ENCODE measurements at regions not wholly inside any gene's neighbourhood (a gene's known extent, or its start where the extent isn't known, plus 50 kb on each side); places are given as distances from the start of the nearest gene placed in this dataset.

DNA sequence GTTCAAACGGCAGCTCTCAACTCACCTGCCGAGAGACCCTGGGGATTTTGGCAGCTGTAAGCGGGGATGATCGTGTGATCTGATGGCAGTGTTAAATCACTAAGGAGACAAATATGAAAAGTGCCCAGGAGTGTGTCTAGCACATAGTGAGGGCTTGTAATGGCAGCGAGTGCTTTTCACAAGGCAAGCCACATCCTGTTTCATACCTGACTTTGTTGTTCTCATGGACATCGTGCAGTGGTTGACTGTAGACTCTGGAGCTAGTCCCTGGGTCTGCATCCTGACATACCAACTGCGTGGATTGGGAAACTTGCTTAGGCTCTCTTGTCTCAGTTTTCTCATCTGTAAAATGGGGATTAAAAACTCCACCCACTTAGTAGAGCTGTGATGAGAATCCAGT lies 148.5 kb downstream of the VRK1 start:
- TF ChIP-seq, protein P1, sequence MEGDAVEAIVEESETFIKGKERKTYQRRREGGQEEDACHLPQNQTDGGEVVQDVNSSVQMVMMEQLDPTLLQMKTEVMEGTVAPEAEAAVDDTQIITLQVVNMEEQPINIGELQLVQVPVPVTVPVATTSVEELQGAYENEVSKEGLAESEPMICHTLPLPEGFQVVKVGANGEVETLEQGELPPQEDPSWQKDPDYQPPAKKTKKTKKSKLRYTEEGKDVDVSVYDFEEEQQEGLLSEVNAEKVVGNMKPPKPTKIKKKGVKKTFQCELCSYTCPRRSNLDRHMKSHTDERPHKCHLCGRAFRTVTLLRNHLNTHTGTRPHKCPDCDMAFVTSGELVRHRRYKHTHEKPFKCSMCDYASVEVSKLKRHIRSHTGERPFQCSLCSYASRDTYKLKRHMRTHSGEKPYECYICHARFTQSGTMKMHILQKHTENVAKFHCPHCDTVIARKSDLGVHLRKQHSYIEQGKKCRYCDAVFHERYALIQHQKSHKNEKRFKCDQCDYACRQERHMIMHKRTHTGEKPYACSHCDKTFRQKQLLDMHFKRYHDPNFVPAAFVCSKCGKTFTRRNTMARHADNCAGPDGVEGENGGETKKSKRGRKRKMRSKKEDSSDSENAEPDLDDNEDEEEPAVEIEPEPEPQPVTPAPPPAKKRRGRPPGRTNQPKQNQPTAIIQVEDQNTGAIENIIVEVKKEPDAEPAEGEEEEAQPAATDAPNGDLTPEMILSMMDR (IDR thresholded peaks at IDR 0.05), result no peak
- ChIA-PET POLR2A (no interaction called here), CTCF (no interaction called here)
- Mint-ChIP-seq H3K4me3 (no peak overlapping the region), H3K27me3 (no peaks in the 10 kb centered on the region), H3K4me1 (peaks cover 23% of the 10 kb centered on the region), H3K9me3 (peaks cover 2% of the 10 kb centered on the region), H3K36me3 (ENCODE audit: low read depth) (no peaks in the 10 kb centered on the region), H3K27ac (no peak overlapping the region)
- ATAC-seq (ENCODE audit: low read depth) (no peak), DNase-seq (no peak)
- intact Hi-C loops (cut with micrococcal nuclease), result no loop called here

DNA sequence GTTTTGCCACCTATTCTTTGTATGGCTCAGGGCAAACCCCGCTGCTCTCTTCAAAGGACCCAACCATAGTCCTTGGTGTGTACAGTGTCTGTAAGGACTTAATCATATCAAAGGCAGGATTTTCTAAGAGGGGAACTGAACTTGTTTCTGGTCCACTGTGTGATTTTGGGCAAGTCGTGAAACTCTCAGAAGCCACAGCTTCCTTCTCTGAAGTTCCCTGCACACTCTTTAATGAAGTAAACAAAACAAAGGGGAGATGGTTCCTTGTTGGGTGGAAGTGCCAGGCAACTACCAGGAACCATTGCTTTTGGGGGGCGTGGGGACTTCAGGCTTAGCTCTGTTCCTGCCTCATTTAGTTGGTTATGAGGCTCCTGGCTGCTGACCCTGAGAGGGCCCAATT lies 152.4 kb downstream of the VRK1 start:
- POLR2A ChIA-PET, result no interaction called here

DNA sequence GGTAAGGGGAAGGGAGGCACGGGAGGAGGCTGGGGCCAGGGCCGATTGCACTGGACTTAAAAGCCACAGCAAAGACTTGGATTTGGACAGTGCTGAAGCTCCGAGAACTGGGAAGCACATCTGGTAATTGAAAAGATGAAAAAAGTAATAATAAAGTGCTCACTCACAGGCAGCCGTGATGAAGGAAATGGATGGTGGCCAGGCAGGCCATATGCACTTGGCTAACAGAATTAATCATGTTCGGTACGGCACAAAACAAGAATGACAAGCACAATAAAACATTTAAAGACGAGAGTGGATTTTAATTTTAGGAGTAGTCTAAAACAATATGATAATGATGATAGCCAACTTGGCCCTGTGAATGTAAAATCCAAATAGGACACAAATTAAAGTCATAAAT lies 154.3 kb downstream of the VRK1 start:
- ChIA-PET CTCF (no interaction called here), POLR2A (no interaction called here)
- TF ChIP-seq, protein P1 (IDR thresholded peaks at IDR 0.05), result no peak
- no peak overlapping the region for H3K27ac Mint-ChIP-seq
- no peaks in the 10 kb centered on the region for H3K36me3 Mint-ChIP-seq (ENCODE audit: low read depth)
- intact Hi-C loops (cut with micrococcal nuclease), result no loop called here
- no peaks in the 10 kb centered on the region for H3K27me3 Mint-ChIP-seq
- peaks cover 31% of the 10 kb centered on the region for H3K4me1 Mint-ChIP-seq
- DNase-seq (no peak), ATAC-seq (ENCODE audit: low read depth) (no peak)
- no peak overlapping the region for H3K4me3 Mint-ChIP-seq
- peaks cover 2% of the 10 kb centered on the region for H3K9me3 Mint-ChIP-seq

More for the DNA sequence above, 152.4 kb downstream of the VRK1 start:
- CTCF ChIA-PET, result no interaction called here
- H3K36me3 Mint-ChIP-seq (ENCODE audit: low read depth), result no peaks in the 10 kb centered on the region
- no peaks in the 10 kb centered on the region for H3K27me3 Mint-ChIP-seq
- peaks cover 27% of the 10 kb centered on the region for H3K4me1 Mint-ChIP-seq
- H3K9me3 Mint-ChIP-seq, result peaks cover 2% of the 10 kb centered on the region
- TF ChIP-seq, protein P1 (IDR thresholded peaks at IDR 0.05), result no peak
- intact Hi-C loops (cut with micrococcal nuclease), result no loop called here
- DNase-seq (no peak), ATAC-seq (ENCODE audit: low read depth) (peak; percentile 14)
- H3K27ac Mint-ChIP-seq, result peak overlapping the region; percentile 84
- H3K4me3 Mint-ChIP-seq, result peak overlapping the region; percentile 44

DNA sequence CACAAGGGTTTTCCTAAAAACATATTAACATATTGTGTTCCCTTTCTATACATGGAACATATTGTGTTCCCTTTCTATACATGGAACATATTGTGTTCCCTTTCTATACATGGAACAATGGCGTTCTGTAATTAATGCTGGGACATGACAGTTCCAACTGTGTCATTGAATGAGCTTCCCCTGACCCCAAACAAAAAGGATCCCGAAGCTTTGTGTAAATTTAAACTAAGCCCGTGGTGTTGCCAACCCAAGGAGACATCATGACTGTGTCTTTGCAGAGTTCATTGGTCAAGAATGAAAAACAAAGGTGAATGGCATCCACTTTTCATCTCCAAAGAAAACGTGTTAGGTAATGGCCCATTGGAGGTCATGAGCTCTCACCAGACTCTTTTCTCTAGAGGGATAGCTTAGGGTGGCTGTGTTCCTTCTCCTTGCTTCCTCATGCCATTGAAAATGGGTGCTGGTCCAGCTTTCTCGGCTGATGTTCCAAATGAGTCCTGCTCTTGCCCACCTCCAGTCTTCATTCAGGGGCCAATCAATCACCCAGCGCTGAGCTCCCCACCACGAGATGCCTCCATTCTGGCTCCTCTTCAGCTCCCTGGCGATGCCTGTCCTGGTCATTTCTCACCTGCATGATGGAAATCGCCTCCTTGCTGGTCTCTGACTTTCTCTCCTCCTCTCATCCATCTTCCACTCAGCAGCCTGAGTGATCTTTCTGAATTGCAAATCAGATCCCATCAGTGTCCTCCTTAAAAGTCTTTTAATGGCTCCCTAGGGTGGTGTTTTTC lies 156.1 kb downstream of the VRK1 start:
- ChIA-PET CTCF (no interaction called here), POLR2A (no interaction called here)
- DNase-seq, result no peak
- intact Hi-C loops (cut with micrococcal nuclease), result no loop called here
- no peak for ATAC-seq (ENCODE audit: low read depth)
- peaks cover 1% of the 10 kb centered on the region for H3K9me3 Mint-ChIP-seq
- H3K4me1 Mint-ChIP-seq, result peaks cover 30% of the 10 kb centered on the region
- H3K27ac Mint-ChIP-seq, result no peak overlapping the region
- no peaks in the 10 kb centered on the region for H3K36me3 Mint-ChIP-seq (ENCODE audit: low read depth)
- H3K27me3 Mint-ChIP-seq, result no peaks in the 10 kb centered on the region
- H3K4me3 Mint-ChIP-seq, result no peak overlapping the region
- TF ChIP-seq, protein P1 (IDR thresholded peaks at IDR 0.05), result no peak

DNA sequence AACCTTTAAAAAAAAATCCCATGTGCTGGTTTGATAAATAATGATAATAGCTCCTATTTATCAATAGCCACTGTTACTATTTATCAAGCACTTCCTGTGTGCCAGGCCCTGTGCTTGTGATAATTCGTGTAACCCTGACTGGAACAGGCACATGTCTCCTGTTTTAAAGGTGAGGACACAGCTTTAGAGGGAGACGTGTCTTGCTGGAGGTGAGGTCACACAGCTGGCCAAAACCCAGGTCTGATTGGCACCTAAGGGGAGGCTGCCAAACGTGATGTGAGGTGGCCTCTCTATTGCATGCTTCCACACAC lies 156.6 kb downstream of the VRK1 start:
- TF ChIP-seq, protein P1 (IDR thresholded peaks at IDR 0.05), result no peak
- peaks cover 26% of the 10 kb centered on the region for H3K4me1 Mint-ChIP-seq

More for the DNA sequence above, 156.6 kb downstream of the VRK1 start:
- ChIA-PET CTCF (no interaction called here), POLR2A (no interaction called here)
- intact Hi-C loops (cut with micrococcal nuclease), result no loop called here
- ATAC-seq (ENCODE audit: low read depth) (no peak), DNase-seq (no peak)
- no peaks in the 10 kb centered on the region for H3K27me3 Mint-ChIP-seq
- no peaks in the 10 kb centered on the region for H3K9me3 Mint-ChIP-seq
- H3K4me3 Mint-ChIP-seq, result no peak overlapping the region
- H3K27ac Mint-ChIP-seq, result no peak overlapping the region
- no peaks in the 10 kb centered on the region for H3K36me3 Mint-ChIP-seq (ENCODE audit: low read depth)

All from activated B cell treated with CpG ODN at 0.5 μM for 24 hours (primary cell).